ENCODE measurements at regions not wholly inside any gene's neighbourhood (a gene's known extent, or its start where the extent isn't known, plus 50 kb on each side); places are given as distances from the start of the nearest gene placed in this dataset.

- TF ChIP-seq CTCF (IDR thresholded peaks at IDR 0.05; ENCODE audit: control extremely low read depth, extremely low read depth, low read depth, missing control alignments) = no peak
- CTCF ChIA-PET = no interaction called here
- no peak for DNase-seq (ENCODE audit: extremely low spot score)
- POLR2A ChIA-PET = no interaction called here
These were observed 601.8 kb downstream of the GATA3 start for GRCh38 chr10:8656261-8656660.

- no peak for TF ChIP-seq CTCF (IDR thresholded peaks at IDR 0.05; ENCODE audit: control extremely low read depth, extremely low read depth, low read depth, missing control alignments)
- no peak for DNase-seq (ENCODE audit: extremely low spot score)
- ChIA-PET POLR2A (no interaction called here), CTCF (no interaction called here)
These were observed 605.5 kb downstream of the GATA3 start for GRCh38 chr10:8659982-8660381.

GRCh38 chr10:8661886-8662285 lies 607.4 kb downstream of the GATA3 start:
- ChIA-PET POLR2A (no interaction called here), CTCF (no interaction called here)
- no peak for DNase-seq (ENCODE audit: extremely low spot score)
- no peak for TF ChIP-seq CTCF (IDR thresholded peaks at IDR 0.05; ENCODE audit: control extremely low read depth, extremely low read depth, low read depth, missing control alignments)

GRCh38 chr10:8663131-8663530 lies 608.6 kb downstream of the GATA3 start:
- TF ChIP-seq CTCF (IDR thresholded peaks at IDR 0.05; ENCODE audit: control extremely low read depth, extremely low read depth, low read depth, missing control alignments) = no peak
- no peak for DNase-seq (ENCODE audit: extremely low spot score)
- CTCF ChIA-PET = no interaction called here
- POLR2A ChIA-PET = no interaction called here

- CTCF ChIA-PET = no interaction called here
- POLR2A ChIA-PET = no interaction called here
- DNase-seq (ENCODE audit: extremely low spot score) = no peak
- TF ChIP-seq CTCF (IDR thresholded peaks at IDR 0.05; ENCODE audit: control extremely low read depth, extremely low read depth, low read depth, missing control alignments) = no peak
These were observed 610.8 kb downstream of the GATA3 start for GRCh38 chr10:8665322-8665721.

- ChIA-PET POLR2A (no interaction called here), CTCF (interaction anchor here (1.3 kb wide), 1 partner anchor 17 kb away, joined by 3 read pairs; no protein-coding TSS in a partner anchor)
- DNase-seq (ENCODE audit: extremely low spot score) = no peak
- TF ChIP-seq CTCF (IDR thresholded peaks at IDR 0.05; ENCODE audit: control extremely low read depth, extremely low read depth, low read depth, missing control alignments) = no peak
These were observed 616.0 kb downstream of the GATA3 start for GRCh38 chr10:8670461-8670860.

- CTCF ChIA-PET = no interaction called here
- no peak for TF ChIP-seq CTCF (IDR thresholded peaks at IDR 0.05; ENCODE audit: control extremely low read depth, extremely low read depth, low read depth, missing control alignments)
- POLR2A ChIA-PET = no interaction called here
- DNase-seq (ENCODE audit: extremely low spot score) = no peak
These were observed 619.7 kb downstream of the GATA3 start for GRCh38 chr10:8674230-8674629.
